Neuronal stem cell (in vitro differentiated cells): ENCODE measurements at regions not wholly inside any gene's neighbourhood (a gene's known extent, or its start where the extent isn't known, plus 50 kb on each side); places are given as distances from the start of the nearest gene placed in this dataset.

Experiments
- DNase-seq: peaks from one replicate; pipeline ENCODE4 v3.0.0-alpha.2; 2013; ENCODE audit warnings: low spot score
- H2AFZ ChIP-seq: one replicate; pipeline ENCODE4 v1.6.1; 2013; ENCODE audit warnings: mild to moderate bottlenecking, low read length, inconsistent platforms
- H2AK5ac ChIP-seq: 2 replicates; pipeline ENCODE4 v1.6.1; 2013; ENCODE audit warnings: low read depth, mild to moderate bottlenecking, inconsistent platforms, low read length, moderate library complexity, mixed read lengths
- H2BK120ac ChIP-seq: 2 replicates; pipeline ENCODE4 v1.6.1; 2013; ENCODE audit warnings: low read depth, mild to moderate bottlenecking, inconsistent platforms, low read length, moderate library complexity, mixed read lengths
- H2BK12ac ChIP-seq: one replicate; pipeline ENCODE4 v1.6.1; 2013; ENCODE audit warnings: low read length, inconsistent platforms
- H2BK15ac ChIP-seq: 2 replicates; pipeline ENCODE4 v1.6.1; 2013; ENCODE audit warnings: mild to moderate bottlenecking, low read length, inconsistent platforms, mixed read lengths
- H2BK5ac ChIP-seq: one replicate; pipeline ENCODE4 v1.6.1; 2013; ENCODE audit warnings: inconsistent platforms, mild to moderate bottlenecking, low read length, moderate library complexity
- H3K14ac ChIP-seq: one replicate; pipeline ENCODE4 v1.6.1; 2013; ENCODE audit warnings: low read length, inconsistent platforms
- H3K18ac ChIP-seq: 2 replicates; pipeline ENCODE4 v1.6.1; 2013; ENCODE audit warnings: low read length, inconsistent platforms
- H3K23ac ChIP-seq: 2 replicates; pipeline ENCODE4 v1.6.1; 2013; ENCODE audit warnings: low read depth, mild to moderate bottlenecking, mixed read lengths, low read length, inconsistent platforms; ENCODE audit not compliant: poor library complexity
- H3K27ac ChIP-seq: replicated peaks from 3 replicates; pipeline ENCODE4 v1.5.1; 2013; ENCODE audit warnings: low read length, inconsistent platforms
- H3K27me3 ChIP-seq, 3 experiments: 2 replicates each; pipeline ENCODE4 v1.6.1; 2013; ENCODE audit warnings: low read length in 3 of 3, mild to moderate bottlenecking in 2 of 3, inconsistent platforms in 1 of 3, low read depth in 1 of 3, mixed read lengths in 1 of 3, moderate library complexity in 1 of 3; ENCODE audit not compliant: control insufficient read depth in 3 of 3, insufficient read depth in 3 of 3
- H3K36me3 ChIP-seq, 2 donors: replicated peaks in 1 of 2; 2 replicates each; pipeline ENCODE4 v1.6.1; 2013; ENCODE audit warnings: low read length in 2 of 2; ENCODE audit not compliant: control insufficient read depth in 2 of 2, insufficient read depth in 2 of 2
- H3K4ac ChIP-seq: 2 replicates; pipeline ENCODE4 v1.6.1; 2013; ENCODE audit warnings: inconsistent platforms, mild to moderate bottlenecking, low read length, moderate library complexity
- H3K4me1 ChIP-seq, 2 donors: 1 replicate in 1 of 2; 2 replicates in 1 of 2; pipeline ENCODE4 v1.6.1; 2013; ENCODE audit warnings: low read length in 2 of 2, low read depth in 1 of 2; ENCODE audit not compliant: control insufficient read depth in 2 of 2, insufficient read depth in 1 of 2
- H3K4me2 ChIP-seq: one replicate; pipeline ENCODE4 v1.6.1; 2013; ENCODE audit warnings: mild to moderate bottlenecking, low read length, inconsistent platforms; ENCODE audit not compliant: insufficient read depth, poor library complexity, severe bottlenecking
- H3K4me3 ChIP-seq, 2 donors: 2 replicates each; pipeline ENCODE4 v1.5.1; 2013; ENCODE audit warnings: low read length in 2 of 2, mild to moderate bottlenecking in 2 of 2, inconsistent platforms in 1 of 2, moderate library complexity in 1 of 2
- H3K79me1 ChIP-seq: one replicate; pipeline ENCODE4 v1.6.1; 2013; ENCODE audit warnings: low read depth, mild to moderate bottlenecking, inconsistent platforms, low read length, moderate library complexity
- H3K9ac ChIP-seq: one replicate; pipeline ENCODE4 v1.6.1; 2013; ENCODE audit warnings: mild to moderate bottlenecking, low read depth, low read length, inconsistent platforms; ENCODE audit not compliant: poor library complexity
- H3K9me3 ChIP-seq, 2 donors: replicated peaks in 1 of 2; 2 replicates each; pipeline versions ENCODE3 to v1.6.1; 2013; ENCODE audit warnings: low read length in 2 of 2, mild to moderate bottlenecking in 2 of 2, inconsistent platforms in 1 of 2, low read depth in 1 of 2, mixed read lengths in 1 of 2, moderate library complexity in 1 of 2; ENCODE audit not compliant: control insufficient read depth in 2 of 2, insufficient read depth in 1 of 2
- H4K8ac ChIP-seq: one replicate; pipeline ENCODE4 v1.6.1; 2013; ENCODE audit warnings: low read depth, mild to moderate bottlenecking, inconsistent platforms, low read length, moderate library complexity
- H4K91ac ChIP-seq: one replicate; pipeline ENCODE4 v1.6.1; 2013; ENCODE audit warnings: low read length, low read depth, mild to moderate bottlenecking, inconsistent platforms; ENCODE audit not compliant: poor library complexity
- WGBS, 2 donors: extraction: QIAGEN DNeasy Blood & Tissue Kit; methylation state at CpG; one replicate each; pipeline ENCODE4 v1.1.7; 2013; ENCODE audit warnings: missing lambda C conversion rate in 2 of 2, mixed read lengths in 1 of 2; ENCODE audit not compliant: insufficient read length in 2 of 2, insufficient replicate concordance in 1 of 2; ENCODE audit errors: extremely low coverage in 2 of 2; 5-methylcytosine and 5-hydroxymethylcytosine counted together

DNA sequence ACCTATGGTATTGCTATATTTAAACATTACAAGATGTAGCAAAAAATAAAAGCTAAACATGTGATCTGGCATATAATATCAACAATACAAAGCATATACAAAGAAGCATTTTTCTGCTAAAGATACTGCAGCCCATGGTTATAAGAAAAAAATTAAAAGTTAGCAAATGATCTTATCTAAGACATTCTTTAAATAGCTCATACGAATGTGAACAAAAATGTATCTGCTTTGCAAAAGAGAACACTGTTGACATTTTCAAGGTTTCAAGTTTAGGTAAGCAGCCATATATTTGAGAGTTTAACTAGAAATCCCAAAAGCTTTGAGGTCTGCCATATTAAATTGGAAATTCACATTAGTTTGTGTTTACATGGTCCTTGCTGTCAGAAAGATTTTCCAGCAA is 301.0 kb upstream of the SLC39A10 start:
- Histone ChIP-seq H3K9ac (no peak overlapping the region), H3K4me1 (no peaks in the 10 kb centered on the region), H2AK5ac (no peak overlapping the region), H4K91ac (no peak overlapping the region), H2BK12ac (no peak overlapping the region), H3K27ac (no peak overlapping the region), H3K4me2 (no peak overlapping the region), H3K9me3 (peaks cover 0 to 2% of the 10 kb centered on the region in 2 donors), H3K23ac (no peak overlapping the region), H3K36me3 (no peaks in the 10 kb centered on the region), H3K79me1 (no peaks in the 10 kb centered on the region), H4K8ac (no peak overlapping the region), H2BK120ac (no peak overlapping the region), H2AFZ (no peak overlapping the region), H3K18ac (no peak overlapping the region), H3K14ac (no peak overlapping the region), H3K27me3 (no peaks in the 10 kb centered on the region), H2BK5ac (no peak overlapping the region), H3K4me3 (no peak overlapping the region), H2BK15ac (no peak overlapping the region), H3K4ac (no peak overlapping the region)
- no peak for DNase-seq
- WGBS, 2 donors: no CpG with 5 or more reads among the region's 1 CpG

DNA sequence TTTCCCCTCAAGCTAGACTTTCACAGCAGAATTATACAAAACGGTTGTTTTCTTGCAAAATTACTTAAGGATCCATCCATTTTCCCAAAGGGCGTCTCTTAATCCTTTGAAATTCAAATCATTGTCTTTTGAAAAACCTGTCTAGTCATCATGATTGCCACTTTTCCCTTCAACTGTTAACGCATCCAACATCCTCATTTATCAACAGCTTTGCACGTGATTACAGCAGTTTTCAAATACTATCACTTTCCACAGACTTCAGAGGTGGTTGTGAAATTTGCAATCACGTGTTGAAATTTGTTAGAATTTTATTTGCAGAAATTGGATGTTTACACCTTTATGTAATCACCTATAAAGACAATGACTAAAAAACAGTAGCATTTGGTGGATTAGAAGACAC is 304.4 kb upstream of the SLC39A10 start:
- WGBS, 2 donors: no CpG with 5 or more reads among the region's 5 CpGs
- H3K23ac ChIP-seq: no peak overlapping the region
- H3K9me3 ChIP-seq: peaks cover 0 to 2% of the 10 kb centered on the region in 2 donors
- no peak overlapping the region for H2AFZ ChIP-seq
- no peaks in the 10 kb centered on the region for H3K36me3 ChIP-seq
- H3K27me3 ChIP-seq: no peaks in the 10 kb centered on the region
- no peak for DNase-seq
- no peak overlapping the region for H4K91ac ChIP-seq
- H2AK5ac ChIP-seq: no peak overlapping the region
- H2BK12ac ChIP-seq: no peak overlapping the region
- H3K79me1 ChIP-seq: no peaks in the 10 kb centered on the region
- H2BK5ac ChIP-seq: no peak overlapping the region
- H3K4ac ChIP-seq: no peak overlapping the region
- H3K14ac ChIP-seq: no peak overlapping the region
- no peak overlapping the region for H2BK15ac ChIP-seq
- H3K9ac ChIP-seq: no peak overlapping the region
- no peaks in the 10 kb centered on the region for H3K4me1 ChIP-seq
- H2BK120ac ChIP-seq: no peak overlapping the region
- no peak overlapping the region for H3K27ac ChIP-seq
- H3K4me2 ChIP-seq: no peak overlapping the region
- no peak overlapping the region for H4K8ac ChIP-seq
- no peak overlapping the region for H3K18ac ChIP-seq
- no peak overlapping the region for H3K4me3 ChIP-seq

GRCh38 chr2:195343942-195344530 is 313.0 kb upstream of the SLC39A10 start:
- H3K4me2 ChIP-seq: no peak overlapping the region
- no peak overlapping the region for H2BK5ac ChIP-seq
- no peak overlapping the region for H3K23ac ChIP-seq
- H4K91ac ChIP-seq: no peak overlapping the region
- no CpG with 5 or more reads among the region's 5 CpGs for WGBS, 2 donors
- no peak overlapping the region for H2AFZ ChIP-seq
- no peak overlapping the region for H3K18ac ChIP-seq
- H3K27ac ChIP-seq: no peak overlapping the region
- H2BK120ac ChIP-seq: no peak overlapping the region
- H3K27me3 ChIP-seq: no peaks in the 10 kb centered on the region
- no peak overlapping the region for H3K14ac ChIP-seq
- H3K36me3 ChIP-seq: no peaks in the 10 kb centered on the region
- H3K4me3 ChIP-seq: no peak overlapping the region
- H3K4ac ChIP-seq: no peak overlapping the region
- H4K8ac ChIP-seq: no peak overlapping the region
- H3K9me3 ChIP-seq: no peaks in the 10 kb centered on the region
- no peaks in the 10 kb centered on the region for H3K4me1 ChIP-seq
- no peak overlapping the region for H2BK15ac ChIP-seq
- no peak overlapping the region for H2BK12ac ChIP-seq
- H2AK5ac ChIP-seq: no peak overlapping the region
- DNase-seq: no peak
- H3K79me1 ChIP-seq: no peaks in the 10 kb centered on the region
- no peak overlapping the region for H3K9ac ChIP-seq

GRCh38 chr2:195343540-195343939 is 313.5 kb upstream of the SLC39A10 start:
- no CpG with 5 or more reads among the region's 2 CpGs for WGBS, 2 donors
- no peaks in the 10 kb centered on the region for H3K9me3 ChIP-seq

More at GRCh38 chr2:195343540-195343939, 313.5 kb upstream of the SLC39A10 start:
- Histone ChIP-seq H3K18ac (no peak overlapping the region), H3K79me1 (no peaks in the 10 kb centered on the region), H2BK5ac (no peak overlapping the region), H3K4me3 (no peak overlapping the region), H3K27ac (no peak overlapping the region), H2BK15ac (no peak overlapping the region), H4K91ac (no peak overlapping the region), H2AK5ac (no peak overlapping the region), H3K4me2 (no peak overlapping the region), H3K14ac (no peak overlapping the region), H3K36me3 (no peaks in the 10 kb centered on the region), H3K9ac (no peak overlapping the region), H4K8ac (no peak overlapping the region), H3K4ac (no peak overlapping the region), H2AFZ (no peak overlapping the region), H2BK120ac (no peak overlapping the region), H3K27me3 (no peaks in the 10 kb centered on the region), H3K4me1 (no peaks in the 10 kb centered on the region), H3K23ac (no peak overlapping the region), H2BK12ac (no peak overlapping the region)
- DNase-seq: no peak
